ENCODE measurements at regions not wholly inside any gene's neighbourhood (a gene's known extent, or its start where the extent isn't known, plus 50 kb on each side); places are given as distances from the start of the nearest gene placed in this dataset.

GRCh38 chr12:127240249-127240929 lies 1026.6 kb upstream of the TMEM132C start:
- no peak for DNase-seq

GRCh38 chr12:127241072-127241817 lies 1025.7 kb upstream of the TMEM132C start:
- no peak for DNase-seq

- DNase-seq, result no peak
These were observed 1022.0 kb upstream of the TMEM132C start for GRCh38 chr12:127245009-127245408.

- no peak for DNase-seq
These were observed 1021.5 kb upstream of the TMEM132C start for GRCh38 chr12:127245437-127245836.

- DNase-seq, result no peak
These were observed 1019.0 kb upstream of the TMEM132C start for GRCh38 chr12:127247937-127248336.

- DNase-seq, result no peak
These were observed 1017.5 kb upstream of the TMEM132C start for GRCh38 chr12:127249428-127249827.

GRCh38 chr12:127253797-127254327 lies 1013.1 kb upstream of the TMEM132C start:
- DNase-seq, result no peak

- DNase-seq, result no peak
These were observed 1012.5 kb upstream of the TMEM132C start for GRCh38 chr12:127254420-127254955.

- DNase-seq, result no peak
These were observed 1009.5 kb upstream of the TMEM132C start for GRCh38 chr12:127257366-127257935.

GRCh38 chr12:127260531-127260930 lies 1006.4 kb upstream of the TMEM132C start:
- peak in 1 of 51 donors; percentile 20 for DNase-seq

GRCh38 chr12:127260999-127261398 lies 1006.0 kb upstream of the TMEM132C start:
- no peak for DNase-seq

- DNase-seq, result no peak
These were observed 1004.4 kb upstream of the TMEM132C start for GRCh38 chr12:127262615-127263014.

- DNase-seq, result no peak
These were observed 1003.3 kb upstream of the TMEM132C start for GRCh38 chr12:127263621-127264020.

- DNase-seq, result no peak
These were observed 999.8 kb upstream of the TMEM132C start for GRCh38 chr12:127267128-127267527.

- DNase-seq, result no peak
These were observed 998.8 kb upstream of the TMEM132C start for GRCh38 chr12:127268213-127268612.

- no peak for DNase-seq
These were observed 998.1 kb upstream of the TMEM132C start for GRCh38 chr12:127268706-127269425.

- DNase-seq, result peak in 1 of 51 donors; percentile 0
These were observed 996.8 kb upstream of the TMEM132C start for GRCh38 chr12:127270193-127270592.

GRCh38 chr12:127271776-127272175 lies 995.2 kb upstream of the TMEM132C start:
- no peak for DNase-seq

- DNase-seq, result no peak
These were observed 994.1 kb upstream of the TMEM132C start for GRCh38 chr12:127272864-127273263.

- no peak for DNase-seq
These were observed 993.3 kb upstream of the TMEM132C start for GRCh38 chr12:127273626-127274025.

- no peak for DNase-seq
These were observed 991.6 kb upstream of the TMEM132C start for GRCh38 chr12:127275416-127275815.

GRCh38 chr12:127277882-127278281 lies 989.1 kb upstream of the TMEM132C start:
- DNase-seq, result no peak

Data from hypothalamus (tissue), 51 donors.